HFF-Myc (cell line): ENCODE measurements at regions not wholly inside any gene's neighbourhood (a gene's known extent, or its start where the extent isn't known, plus 50 kb on each side); places are given as distances from the start of the nearest gene placed in this dataset.
"Not testable (repeated sequence)": the region's sequence is repeated elsewhere in the genome, so short reads cannot be mapped to it uniquely, and the experiment has no call there.

Experiments used
- DNase-seq: peaks from one replicate; pipeline ENCODE4 v3.0.0-alpha.2; 2011; ENCODE audit warnings: low read depth; ENCODE audit errors: extremely low read depth
- H3K4me3 ChIP-seq: replicated peaks from 2 replicates; pipeline ENCODE4 v1.5.1; 2011; ENCODE audit warnings: low read depth, mild to moderate bottlenecking, control low read depth, low read length
- TF ChIP-seq, protein P1 (sequence below): IDR thresholded peaks from 2 replicates; pipeline ENCODE4 v1.5.1; 2012; ENCODE audit warnings: mild to moderate bottlenecking, low read depth, low read length, control low read depth; ENCODE audit errors: missing control alignments

DNA sequence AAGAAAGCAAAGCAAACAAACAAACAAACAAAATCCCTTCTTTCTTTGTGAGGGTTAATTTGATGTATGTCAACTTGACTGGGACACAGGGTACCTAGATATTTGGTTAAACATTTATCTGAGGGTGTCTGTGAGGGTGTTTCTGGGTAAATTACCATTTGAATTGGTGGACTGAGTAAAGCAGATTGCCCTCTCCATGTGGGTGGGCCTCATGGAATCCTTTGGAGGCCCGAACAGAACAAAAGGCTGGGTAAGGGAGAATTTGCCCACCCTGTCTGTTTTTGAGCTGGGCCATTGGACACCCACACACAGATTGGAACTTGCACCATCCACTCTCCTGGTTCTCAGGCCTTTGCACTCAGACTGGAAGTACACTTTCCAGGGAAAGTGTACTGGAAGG is 628.8 kb upstream of the CITED2 start:
- TF ChIP-seq, protein P1, sequence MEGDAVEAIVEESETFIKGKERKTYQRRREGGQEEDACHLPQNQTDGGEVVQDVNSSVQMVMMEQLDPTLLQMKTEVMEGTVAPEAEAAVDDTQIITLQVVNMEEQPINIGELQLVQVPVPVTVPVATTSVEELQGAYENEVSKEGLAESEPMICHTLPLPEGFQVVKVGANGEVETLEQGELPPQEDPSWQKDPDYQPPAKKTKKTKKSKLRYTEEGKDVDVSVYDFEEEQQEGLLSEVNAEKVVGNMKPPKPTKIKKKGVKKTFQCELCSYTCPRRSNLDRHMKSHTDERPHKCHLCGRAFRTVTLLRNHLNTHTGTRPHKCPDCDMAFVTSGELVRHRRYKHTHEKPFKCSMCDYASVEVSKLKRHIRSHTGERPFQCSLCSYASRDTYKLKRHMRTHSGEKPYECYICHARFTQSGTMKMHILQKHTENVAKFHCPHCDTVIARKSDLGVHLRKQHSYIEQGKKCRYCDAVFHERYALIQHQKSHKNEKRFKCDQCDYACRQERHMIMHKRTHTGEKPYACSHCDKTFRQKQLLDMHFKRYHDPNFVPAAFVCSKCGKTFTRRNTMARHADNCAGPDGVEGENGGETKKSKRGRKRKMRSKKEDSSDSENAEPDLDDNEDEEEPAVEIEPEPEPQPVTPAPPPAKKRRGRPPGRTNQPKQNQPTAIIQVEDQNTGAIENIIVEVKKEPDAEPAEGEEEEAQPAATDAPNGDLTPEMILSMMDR: no peak
- DNase-seq: no peak
- H3K4me3 ChIP-seq: no peak overlapping the region

DNA sequence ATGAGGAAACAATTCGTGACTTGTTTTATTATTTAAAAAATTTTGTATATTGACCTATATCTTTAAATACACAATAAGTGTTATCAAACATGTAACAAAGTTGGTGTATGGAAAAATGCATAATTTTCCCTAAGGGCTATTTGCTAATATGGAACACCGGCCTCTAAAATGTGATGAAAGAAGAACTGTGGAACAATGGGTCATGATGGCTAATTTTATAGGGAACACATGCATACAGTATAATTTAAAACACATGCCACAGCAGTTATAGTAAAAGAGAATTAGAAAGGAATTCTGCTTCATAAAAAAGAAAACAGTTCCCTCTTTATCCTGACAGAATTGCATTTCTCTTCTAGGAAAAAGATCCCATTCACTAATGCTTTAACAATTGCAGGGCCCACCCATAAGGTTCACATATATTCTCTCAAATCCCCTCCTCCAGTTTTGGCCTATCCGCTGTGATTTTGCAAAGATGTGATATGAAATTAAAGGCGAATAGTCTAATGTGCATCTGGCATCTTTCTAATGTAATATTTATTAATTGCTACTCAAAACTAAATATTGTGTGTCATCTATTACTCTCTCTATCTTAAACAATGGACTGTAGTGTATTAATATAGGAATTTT is 628.1 kb upstream of the CITED2 start:
- DNase-seq: peak; percentile 86
- H3K4me3 ChIP-seq: no peak overlapping the region
- TF ChIP-seq, protein P1: no peak

DNA sequence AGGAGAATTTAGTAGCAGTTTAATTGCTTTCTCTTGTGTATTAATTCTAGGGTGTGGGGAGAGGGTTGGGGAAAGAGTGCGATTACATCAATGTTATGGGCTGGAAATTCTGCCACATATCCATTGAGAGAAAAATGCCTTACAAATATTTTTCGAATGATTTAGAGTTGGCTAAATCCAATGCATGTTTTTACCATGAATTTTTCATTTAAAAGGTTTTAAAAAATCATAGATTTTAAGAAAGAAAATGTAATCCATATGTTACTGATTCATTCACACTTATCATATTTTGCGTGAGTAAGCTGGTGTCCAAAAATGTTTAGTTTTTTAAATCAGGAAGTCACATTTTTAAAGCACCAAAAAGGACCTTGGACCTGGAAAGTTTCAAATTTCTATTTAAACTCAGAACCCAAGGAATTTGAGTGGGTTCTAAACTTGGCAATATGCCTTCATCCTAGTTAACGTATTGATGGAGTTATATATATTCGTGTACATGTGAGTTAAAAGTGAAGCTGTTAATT is 627.4 kb upstream of the CITED2 start:
- no peak overlapping the region for H3K4me3 ChIP-seq
- DNase-seq: peak; percentile 88
- TF ChIP-seq, protein P1: no peak

DNA sequence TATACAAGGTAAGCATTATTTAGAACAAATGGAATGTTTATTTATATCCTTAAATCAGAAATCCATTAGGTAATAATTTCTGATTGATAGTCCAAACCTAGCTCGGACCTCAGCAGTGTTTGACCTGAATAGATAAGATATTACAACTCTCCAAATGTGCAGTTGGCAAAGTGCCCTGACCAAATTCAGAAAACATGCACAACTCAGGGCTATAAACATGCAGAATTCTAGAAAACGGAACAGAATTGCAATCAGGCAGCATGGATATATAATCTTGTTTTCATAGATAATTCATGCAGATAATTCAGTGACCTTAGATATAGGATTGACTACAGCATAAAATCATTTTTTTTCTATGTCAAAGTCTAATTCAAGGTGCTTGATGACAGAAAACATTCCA is 626.6 kb upstream of the CITED2 start:
- H3K4me3 ChIP-seq: no peak overlapping the region
- DNase-seq: no peak
- TF ChIP-seq, protein P1: no peak

DNA sequence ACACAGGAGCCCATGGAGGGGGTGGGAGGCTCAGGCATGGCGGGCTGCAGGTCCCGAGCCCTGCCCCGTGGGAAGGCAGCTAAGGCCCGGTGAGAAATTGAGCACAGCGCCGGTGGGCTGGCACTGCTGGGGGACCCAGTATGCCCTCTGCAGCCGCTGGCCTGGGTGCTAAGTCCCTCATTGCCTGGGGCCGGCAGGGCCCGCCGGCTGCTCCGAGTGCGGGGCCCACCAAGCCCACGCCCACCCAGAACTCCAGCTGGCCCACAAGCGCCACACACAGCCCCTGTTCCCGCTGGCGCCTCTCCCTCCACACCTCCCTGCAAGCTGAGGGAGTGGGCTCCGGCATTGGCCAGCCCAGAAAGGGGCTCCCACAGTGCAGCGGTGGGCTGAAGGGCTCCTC is 625.2 kb upstream of the CITED2 start:
- DNase-seq, H3K4me3 ChIP-seq: not testable (repeated sequence)

DNA sequence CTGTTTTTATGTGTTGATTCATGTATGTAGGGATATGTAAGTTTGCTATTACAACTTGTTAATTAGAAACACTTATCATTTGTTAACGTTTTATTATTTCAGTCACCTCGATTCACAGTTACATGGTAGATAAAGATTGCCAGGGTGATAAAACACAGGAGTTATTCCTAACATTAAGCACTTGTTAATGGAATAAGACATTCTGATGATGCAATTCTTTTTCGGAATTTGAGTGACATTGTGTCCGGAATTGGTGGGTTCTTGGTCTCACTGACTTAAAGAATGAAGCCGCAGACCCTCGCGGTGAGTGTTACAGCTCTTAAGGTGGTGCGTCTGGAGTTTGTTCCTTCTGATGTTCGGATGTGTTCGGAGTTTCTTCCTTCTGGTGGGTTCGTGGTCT is 624.0 kb upstream of the CITED2 start:
- not testable (repeated sequence) for DNase-seq, H3K4me3 ChIP-seq

DNA sequence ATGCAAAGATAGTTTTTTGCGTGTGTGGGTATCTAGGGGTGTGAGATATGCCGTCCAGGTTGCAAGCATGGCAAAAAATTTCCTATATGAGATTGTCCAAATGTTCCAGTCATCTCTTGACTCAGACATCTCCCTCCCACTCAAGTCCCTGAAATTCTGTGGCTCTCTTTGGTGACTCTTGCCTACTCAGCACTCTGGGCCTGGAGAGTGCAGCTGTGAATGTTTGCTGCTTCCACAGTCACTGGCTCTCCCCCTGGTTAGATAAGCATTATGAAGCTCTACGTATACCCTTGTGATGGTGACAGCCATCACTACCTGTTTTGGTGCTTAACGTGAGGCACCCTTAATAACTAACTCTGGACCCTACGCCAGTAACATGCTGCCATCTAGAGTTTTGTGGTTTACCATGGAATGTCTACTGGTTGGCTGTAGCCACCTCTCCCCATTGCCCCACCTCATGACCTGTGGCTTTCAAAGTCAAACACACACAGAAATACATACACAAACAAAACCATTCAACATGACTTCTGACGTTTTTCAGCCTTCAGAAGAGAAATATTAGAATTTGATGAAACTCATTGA is 621.9 kb upstream of the CITED2 start:
- no peak for DNase-seq
- TF ChIP-seq, protein P1: no peak
- no peak overlapping the region for H3K4me3 ChIP-seq

DNA sequence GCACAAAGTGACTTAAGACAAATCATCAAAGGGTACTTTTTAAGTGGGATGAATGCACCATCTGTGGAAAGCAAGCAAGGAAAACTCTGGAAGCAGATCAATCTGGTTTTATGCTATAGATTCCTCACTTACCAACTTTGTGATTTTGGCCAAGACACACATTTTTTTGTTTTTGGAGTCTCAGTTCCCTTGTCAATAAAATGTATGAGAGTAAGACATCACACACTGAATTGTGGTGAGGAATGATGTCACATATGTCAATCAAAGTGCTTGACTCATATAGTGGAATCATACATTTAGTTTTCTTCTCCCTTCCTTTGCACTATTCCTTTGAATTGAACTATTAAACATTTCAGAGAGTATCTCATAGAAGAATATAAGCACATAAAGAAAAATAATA is 620.5 kb upstream of the CITED2 start:
- DNase-seq: no peak
- no peak overlapping the region for H3K4me3 ChIP-seq
- TF ChIP-seq, protein P1: no peak
